ENCODE measurements at regions not wholly inside any gene's neighbourhood (a gene's known extent, or its start where the extent isn't known, plus 50 kb on each side); places are given as distances from the start of the nearest gene placed in this dataset.

GRCh38 chr20:21874127-21874526 lies 168.7 kb downstream of the PAX1 start:
- intact Hi-C loops (cut with DNase I): no loop called here
- no peaks in the 10 kb centered on the region for H3K27me3 ChIP-seq
- no peak for DNase-seq
- no peaks in the 10 kb centered on the region for H3K4me1 ChIP-seq
- no peaks in the 10 kb centered on the region for H3K36me3 ChIP-seq
- H3K27ac ChIP-seq: no peak overlapping the region
- H3K9me3 ChIP-seq: no peaks in the 10 kb centered on the region
- H3K4me3 ChIP-seq (replicated peaks in 1 of 3): no peak overlapping the region
- TF ChIP-seq POLR2A (IDR thresholded peaks at IDR 0.05): no peak
- TF ChIP-seq CTCF (IDR thresholded peaks at IDR 0.05): no peak
- WGBS, 2 donors: 86 to 87% methylated on average over 4 of the region's 4 CpGs

- no peak for DNase-seq
- no peaks in the 10 kb centered on the region for H3K4me1 ChIP-seq
- H3K27ac ChIP-seq: no peak overlapping the region
- TF ChIP-seq POLR2A (IDR thresholded peaks at IDR 0.05) (no peak), CTCF (IDR thresholded peaks at IDR 0.05) (no peak)
- intact Hi-C loops (cut with DNase I): no loop called here
- H3K36me3 ChIP-seq: no peaks in the 10 kb centered on the region
- no peaks in the 10 kb centered on the region for H3K27me3 ChIP-seq
- 77 to 80% methylated on average over 3 of the region's 3 CpGs for WGBS, 2 donors
- no peak overlapping the region for H3K4me3 ChIP-seq (replicated peaks in 1 of 3)
- H3K9me3 ChIP-seq: no peaks in the 10 kb centered on the region
Observed at GRCh38 chr20:21873291-21873690, 167.8 kb downstream of the PAX1 start.

GRCh38 chr20:21867811-21868210 lies 162.3 kb downstream of the PAX1 start:
- TF ChIP-seq CTCF (IDR thresholded peaks at IDR 0.05) (no peak), POLR2A (IDR thresholded peaks at IDR 0.05) (no peak)
- Histone ChIP-seq H3K4me3 (replicated peaks in 1 of 3) (no peak overlapping the region), H3K27me3 (no peaks in the 10 kb centered on the region), H3K36me3 (no peaks in the 10 kb centered on the region), H3K27ac (no peak overlapping the region), H3K4me1 (no peaks in the 10 kb centered on the region), H3K9me3 (no peaks in the 10 kb centered on the region)
- WGBS, 2 donors: 51 to 68% methylated on average over 4 of the region's 4 CpGs
- DNase-seq: no peak
- intact Hi-C loops (cut with DNase I): no loop called here

- no peak overlapping the region for H3K4me3 ChIP-seq (replicated peaks in 1 of 3)
- no peak for DNase-seq
- H3K27ac ChIP-seq: no peak overlapping the region
- no peaks in the 10 kb centered on the region for H3K36me3 ChIP-seq
- no peaks in the 10 kb centered on the region for H3K9me3 ChIP-seq
- TF ChIP-seq CTCF (IDR thresholded peaks at IDR 0.05) (no peak), POLR2A (IDR thresholded peaks at IDR 0.05) (no peak)
- intact Hi-C loops (cut with DNase I): no loop called here
- no peaks in the 10 kb centered on the region for H3K4me1 ChIP-seq
- WGBS, 2 donors: 42 to 53% methylated on average over 1 of the region's 1 CpG
- no peaks in the 10 kb centered on the region for H3K27me3 ChIP-seq
Observed at GRCh38 chr20:21867353-21867752, 161.9 kb downstream of the PAX1 start.

- H3K4me3 ChIP-seq (replicated peaks in 1 of 3): no peak overlapping the region
- H3K27me3 ChIP-seq: no peaks in the 10 kb centered on the region
- no peaks in the 10 kb centered on the region for H3K9me3 ChIP-seq
- TF ChIP-seq CTCF (IDR thresholded peaks at IDR 0.05): no peak
- no peak for TF ChIP-seq POLR2A (IDR thresholded peaks at IDR 0.05)
- no peak for DNase-seq
- 92 to 94% methylated on average over 10 of the region's 10 CpGs for WGBS, 2 donors
- H3K27ac ChIP-seq: no peak overlapping the region
- intact Hi-C loops (cut with DNase I): no loop called here
- H3K4me1 ChIP-seq: no peaks in the 10 kb centered on the region
- H3K36me3 ChIP-seq: no peaks in the 10 kb centered on the region
Observed at GRCh38 chr20:21862956-21863355, 157.5 kb downstream of the PAX1 start.

Data from thyroid gland (tissue), 4 donors.